ENCODE measurements at regions not wholly inside any gene's neighbourhood (a gene's known extent, or its start where the extent isn't known, plus 50 kb on each side); places are given as distances from the start of the nearest gene placed in this dataset.

- CTCF ChIA-PET: no interaction called here
- H2AFZ ChIP-seq: no peak overlapping the region
- no TSS peak for BruUV-seq (replicated peaks)
- DNase-seq: no peak
- no peak for TF ChIP-seq EZH2 (IDR thresholded peaks at IDR 0.05; ENCODE audit: low read depth)
- TF ChIP-seq CTCF (conservative IDR thresholded peaks at IDR 0.05): no peak
- no peaks in the 10 kb centered on the region for H3K9me2 ChIP-seq (ENCODE audit: insufficient read depth)
- H3K9me3 ChIP-seq (ENCODE audit: insufficient read depth, low read depth): no peaks in the 10 kb centered on the region
- no peak overlapping the region for H3K4me2 ChIP-seq
- intact Hi-C loops (cut with micrococcal nuclease; ENCODE audit: unreplicated experiment): no loop called here
- H3K4me3 ChIP-seq: no peak overlapping the region
- H3K27me3 ChIP-seq (ENCODE audit: insufficient read depth, low read depth): no peaks in the 10 kb centered on the region
- no peaks in the 10 kb centered on the region for H3K4me1 ChIP-seq (replicated peaks; ENCODE audit: insufficient read depth)
- H3F3A ChIP-seq (ENCODE audit: insufficient read depth, low read depth): no peaks in the 10 kb centered on the region
- H3K79me2 ChIP-seq (ENCODE audit: low read depth): no peaks in the 10 kb centered on the region
- POLR2A ChIA-PET (ENCODE audit: unreplicated experiment): no interaction called here
- no peak overlapping the region for H3K27ac ChIP-seq
- no peaks in the 10 kb centered on the region for H3K36me3 ChIP-seq (ENCODE audit: low read depth)
- no peaks in the 10 kb centered on the region for H4K20me1 ChIP-seq (ENCODE audit: insufficient read depth)
These were observed 1111.2 kb downstream of the TUSC7 start for GRCh38 chr3:117820658-117821299.

GRCh38 chr3:117822416-117822815, 1112.8 kb downstream of the TUSC7 start:
- Histone ChIP-seq H3K4me1 (replicated peaks; ENCODE audit: insufficient read depth) (no peaks in the 10 kb centered on the region), H3K9me2 (ENCODE audit: insufficient read depth) (no peaks in the 10 kb centered on the region), H3K27me3 (ENCODE audit: insufficient read depth, low read depth) (no peaks in the 10 kb centered on the region), H3F3A (ENCODE audit: insufficient read depth, low read depth) (no peaks in the 10 kb centered on the region), H2AFZ (no peak overlapping the region), H3K27ac (no peak overlapping the region), H3K4me2 (no peak overlapping the region), H4K20me1 (ENCODE audit: insufficient read depth) (no peaks in the 10 kb centered on the region), H3K36me3 (ENCODE audit: low read depth) (no peaks in the 10 kb centered on the region), H3K9me3 (ENCODE audit: insufficient read depth, low read depth) (no peaks in the 10 kb centered on the region), H3K79me2 (ENCODE audit: low read depth) (no peaks in the 10 kb centered on the region), H3K4me3 (no peak overlapping the region)
- intact Hi-C loops (cut with micrococcal nuclease; ENCODE audit: unreplicated experiment): no loop called here
- DNase-seq: no peak
- no TSS peak for BruUV-seq (replicated peaks)
- no peak for TF ChIP-seq CTCF (conservative IDR thresholded peaks at IDR 0.05)
- TF ChIP-seq EZH2 (IDR thresholded peaks at IDR 0.05; ENCODE audit: low read depth): no peak
- CTCF ChIA-PET: no interaction called here
- POLR2A ChIA-PET (ENCODE audit: unreplicated experiment): no interaction called here

GRCh38 chr3:117836296-117836695, 1126.7 kb downstream of the TUSC7 start:
- intact Hi-C loops (cut with micrococcal nuclease; ENCODE audit: unreplicated experiment): no loop called here
- DNase-seq: no peak
- H3K36me3 ChIP-seq (ENCODE audit: low read depth): no peaks in the 10 kb centered on the region
- no peak overlapping the region for H3K4me2 ChIP-seq
- CTCF ChIA-PET: no interaction called here
- no peaks in the 10 kb centered on the region for H3K4me1 ChIP-seq (replicated peaks; ENCODE audit: insufficient read depth)
- BruUV-seq (replicated peaks): no TSS peak
- H3K79me2 ChIP-seq (ENCODE audit: low read depth): no peaks in the 10 kb centered on the region
- TF ChIP-seq CTCF (conservative IDR thresholded peaks at IDR 0.05): no peak
- TF ChIP-seq EZH2 (IDR thresholded peaks at IDR 0.05; ENCODE audit: low read depth): no peak
- H3K27me3 ChIP-seq (ENCODE audit: insufficient read depth, low read depth): no peaks in the 10 kb centered on the region
- no peak overlapping the region for H3K4me3 ChIP-seq
- no peaks in the 10 kb centered on the region for H3K9me3 ChIP-seq (ENCODE audit: insufficient read depth, low read depth)
- H3K9me2 ChIP-seq (ENCODE audit: insufficient read depth): no peaks in the 10 kb centered on the region
- no peak overlapping the region for H2AFZ ChIP-seq
- H3K27ac ChIP-seq: no peak overlapping the region
- no peaks in the 10 kb centered on the region for H3F3A ChIP-seq (ENCODE audit: insufficient read depth, low read depth)
- H4K20me1 ChIP-seq (ENCODE audit: insufficient read depth): no peaks in the 10 kb centered on the region
- POLR2A ChIA-PET (ENCODE audit: unreplicated experiment): no interaction called here

All from PC-9 (cell line).